ENCODE measurements at regions not wholly inside any gene's neighbourhood (a gene's known extent, or its start where the extent isn't known, plus 50 kb on each side); places are given as distances from the start of the nearest gene placed in this dataset.

- Histone ChIP-seq H3K27ac (no peak overlapping the region), H3K4me3 (ENCODE audit: low read depth, low read length) (no peak overlapping the region), H3K27me3 (ENCODE audit: insufficient read depth, low read depth, severe bottlenecking) (no peaks in the 10 kb centered on the region), H3K36me3 (no peaks in the 10 kb centered on the region), H3K9me3 (ENCODE audit: severe bottlenecking) (no peaks in the 10 kb centered on the region)
- DNase-seq: no peak
- TF ChIP-seq CTCF (IDR thresholded peaks at IDR 0.05; ENCODE audit: low read depth, low read length): no peak
These were observed 253.2 kb upstream of the IRX5 start for GRCh38 chr16:54677308-54677950.

DNA sequence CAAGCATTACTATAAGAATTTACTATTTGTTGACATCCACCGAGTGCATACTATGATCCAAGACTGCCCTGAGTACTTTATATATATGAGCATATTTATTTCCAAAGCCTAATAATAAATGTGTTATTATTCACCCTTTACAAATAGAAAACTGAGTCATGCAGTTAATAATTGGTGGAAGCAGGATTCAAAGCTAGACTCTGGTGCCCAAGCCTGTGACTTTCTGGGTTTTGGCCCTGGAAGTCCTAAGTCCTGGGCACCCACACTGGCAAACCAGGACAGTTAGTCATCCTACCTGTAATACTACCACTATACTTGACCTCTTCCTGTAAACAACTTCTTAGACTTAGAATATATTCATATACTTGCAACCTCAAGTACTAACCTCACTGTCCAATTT, 257.4 kb upstream of the IRX5 start:
- DNase-seq: no peak
- H3K27ac ChIP-seq: no peak overlapping the region
- H3K27me3 ChIP-seq (ENCODE audit: insufficient read depth, low read depth, severe bottlenecking): no peaks in the 10 kb centered on the region
- no peaks in the 10 kb centered on the region for H3K9me3 ChIP-seq (ENCODE audit: severe bottlenecking)
- no peaks in the 10 kb centered on the region for H3K36me3 ChIP-seq
- TF ChIP-seq CTCF (IDR thresholded peaks at IDR 0.05; ENCODE audit: low read depth, low read length): no peak
- no peak overlapping the region for H3K4me3 ChIP-seq (ENCODE audit: low read depth, low read length)

- H3K27ac ChIP-seq: no peak overlapping the region
- no peaks in the 10 kb centered on the region for H3K27me3 ChIP-seq (ENCODE audit: insufficient read depth, low read depth, severe bottlenecking)
- H3K9me3 ChIP-seq (ENCODE audit: severe bottlenecking): no peaks in the 10 kb centered on the region
- no peak for TF ChIP-seq CTCF (IDR thresholded peaks at IDR 0.05; ENCODE audit: low read depth, low read length)
- H3K36me3 ChIP-seq: no peaks in the 10 kb centered on the region
- no peak for DNase-seq
- no peak overlapping the region for H3K4me3 ChIP-seq (ENCODE audit: low read depth, low read length)
These were observed 258.2 kb upstream of the IRX5 start for GRCh38 chr16:54672500-54672899.

DNA sequence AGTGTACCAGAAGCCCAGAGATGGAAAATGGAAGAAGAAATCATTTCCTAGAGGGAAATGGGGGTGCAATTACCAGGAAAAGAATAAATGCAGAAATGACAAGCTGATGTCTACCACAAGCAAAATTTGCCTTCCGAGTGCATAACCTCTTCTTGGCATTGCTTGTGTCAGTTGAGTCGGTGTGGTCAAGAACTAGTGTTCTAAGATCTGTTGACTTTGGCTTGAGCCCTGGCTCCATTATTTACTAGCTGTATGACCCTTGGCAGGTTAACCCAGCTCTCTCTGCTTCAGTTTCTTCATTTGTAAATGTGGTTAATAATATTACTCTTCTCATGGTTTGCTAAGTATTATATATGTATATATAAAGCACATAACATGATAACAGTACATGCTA, 273.0 kb upstream of the IRX5 start:
- H3K9me3 ChIP-seq (ENCODE audit: severe bottlenecking): no peaks in the 10 kb centered on the region
- no peak overlapping the region for H3K4me3 ChIP-seq (ENCODE audit: low read depth, low read length)
- no peaks in the 10 kb centered on the region for H3K27me3 ChIP-seq (ENCODE audit: insufficient read depth, low read depth, severe bottlenecking)
- no peak for DNase-seq
- no peak for TF ChIP-seq CTCF (IDR thresholded peaks at IDR 0.05; ENCODE audit: low read depth, low read length)
- no peaks in the 10 kb centered on the region for H3K36me3 ChIP-seq
- H3K27ac ChIP-seq: no peak overlapping the region

- TF ChIP-seq CTCF (IDR thresholded peaks at IDR 0.05; ENCODE audit: low read depth, low read length): no peak
- Histone ChIP-seq H3K27me3 (ENCODE audit: insufficient read depth, low read depth, severe bottlenecking) (no peaks in the 10 kb centered on the region), H3K4me3 (ENCODE audit: low read depth, low read length) (no peak overlapping the region), H3K36me3 (no peaks in the 10 kb centered on the region), H3K9me3 (ENCODE audit: severe bottlenecking) (no peaks in the 10 kb centered on the region), H3K27ac (no peak overlapping the region)
- no peak for DNase-seq
These were observed 273.5 kb upstream of the IRX5 start for GRCh38 chr16:54657058-54657708.
